ENCODE measurements at regions not wholly inside any gene's neighbourhood (a gene's known extent, or its start where the extent isn't known, plus 50 kb on each side); places are given as distances from the start of the nearest gene placed in this dataset.

- TF ChIP-seq CTCF (IDR thresholded peaks at IDR 0.05; ENCODE audit: insufficient read depth, low read depth, low read length) (no peak), EZH2 (IDR thresholded peaks at IDR 0.05; ENCODE audit: insufficient read depth, low read length) (no peak)
Observed at GRCh38 chr3:64798316-64798715, 110.5 kb upstream of the ADAMTS9 start.
